AG09319 (cell line): ENCODE measurements at regions not wholly inside any gene's neighbourhood (a gene's known extent, or its start where the extent isn't known, plus 50 kb on each side); places are given as distances from the start of the nearest gene placed in this dataset.

Experiments
- DNase-seq: peaks from one replicate; pipeline ENCODE4 v3.0.0-alpha.2; 2010; ENCODE audit warnings: low read depth; ENCODE audit errors: extremely low read depth
- CTCF ChIP-seq: IDR thresholded peaks from 2 replicates; pipeline ENCODE4 v1.5.1; 2011; ENCODE audit warnings: low read depth, mild to moderate bottlenecking, inconsistent platforms, low read length, moderate library complexity

- DNase-seq: no peak
- no peak for TF ChIP-seq CTCF
Observed at GRCh38 chr12:83805156-83805772, 1107.3 kb downstream of the SLC6A15 start.

DNA sequence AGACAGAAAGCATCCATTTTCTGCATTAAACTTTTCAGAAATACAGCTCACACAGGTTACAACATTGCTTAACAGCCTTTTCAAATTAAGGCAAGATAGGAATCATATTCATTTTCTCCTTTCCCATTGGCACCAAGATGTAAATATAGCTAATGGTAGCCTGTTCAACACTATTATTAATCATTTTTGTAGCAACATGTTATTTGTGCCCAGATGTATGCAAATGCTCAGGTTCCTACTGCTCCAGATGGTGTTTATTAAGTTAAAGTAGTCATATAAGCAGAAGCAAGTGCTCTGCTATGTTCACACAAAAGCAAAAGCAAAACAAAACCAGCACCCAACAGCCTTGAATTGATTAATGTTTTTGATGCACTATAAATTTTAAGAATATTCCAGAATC is 1110.6 kb downstream of the SLC6A15 start:
- no peak for TF ChIP-seq CTCF
- no peak for DNase-seq

- no peak for DNase-seq
- no peak for TF ChIP-seq CTCF
Observed at GRCh38 chr12:83800022-83800421, 1112.6 kb downstream of the SLC6A15 start.

- TF ChIP-seq CTCF: no peak
- DNase-seq: no peak
Observed at GRCh38 chr12:83796531-83796930, 1109.8 kb downstream of the TMTC2 start.

- no peak for TF ChIP-seq CTCF
- DNase-seq: no peak
Observed at GRCh38 chr12:83793616-83794015, 1106.9 kb downstream of the TMTC2 start.

DNA sequence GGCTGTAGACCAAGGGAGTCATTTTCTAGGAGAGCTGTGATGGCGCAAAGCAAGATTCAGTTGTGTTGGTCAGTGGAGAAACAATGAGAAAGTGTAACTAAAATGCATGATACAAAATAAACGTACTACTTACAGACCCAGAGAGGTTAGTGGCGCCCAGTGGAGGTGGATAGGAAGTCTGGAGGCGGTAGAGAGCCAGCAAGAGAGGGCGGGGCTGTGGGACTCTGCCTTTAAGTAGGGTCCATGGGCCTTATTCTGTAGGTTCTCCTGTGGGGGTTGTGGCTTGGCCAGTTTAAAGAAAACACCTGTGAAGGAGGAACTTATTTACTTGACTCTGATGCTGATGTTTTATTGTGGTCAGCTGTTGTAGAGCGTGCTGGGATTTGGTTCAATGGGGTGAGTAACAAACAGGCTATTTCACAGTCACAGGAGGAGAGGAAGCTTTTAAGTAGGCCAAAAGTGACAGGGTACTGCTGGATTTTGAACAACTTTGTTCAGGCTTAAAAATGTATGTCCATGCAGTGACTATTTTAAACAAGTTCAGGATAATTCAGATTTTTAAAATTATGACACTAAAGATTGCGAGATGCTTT is 1097.7 kb downstream of the TMTC2 start:
- no peak for TF ChIP-seq CTCF
- DNase-seq: no peak

DNA sequence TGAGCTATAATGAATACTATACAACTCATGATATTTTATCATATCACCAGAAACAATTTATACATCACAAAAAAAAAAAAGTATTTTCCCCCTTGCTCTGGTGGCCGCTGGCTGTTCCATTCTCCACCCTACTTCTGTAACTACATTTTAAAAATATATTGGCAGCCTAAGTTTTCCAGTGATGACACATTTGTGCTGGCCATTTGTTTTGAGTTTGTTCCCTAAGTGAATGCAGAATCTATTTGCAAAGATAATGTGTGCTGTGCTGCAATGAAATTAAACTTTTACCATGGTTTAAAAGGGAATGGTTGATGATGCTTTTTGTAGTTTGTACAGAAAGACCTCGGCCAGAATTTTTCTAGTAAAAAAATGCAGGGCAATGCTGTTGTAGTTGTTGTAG is 1092.8 kb downstream of the TMTC2 start:
- DNase-seq: no peak
- no peak for TF ChIP-seq CTCF
